ENCODE measurements at regions not wholly inside any gene's neighbourhood (a gene's known extent, or its start where the extent isn't known, plus 50 kb on each side); places are given as distances from the start of the nearest gene placed in this dataset.

- TF ChIP-seq CTCF (IDR thresholded peaks at IDR 0.05), result no peak
- no peak for TF ChIP-seq POLR2A (IDR thresholded peaks at IDR 0.05)
These were observed 54.3 kb upstream of the CREB3L1 start for GRCh38 chr11:46223252-46223513.

Data from adrenal gland (tissue), 5 donors.